Body of pancreas (tissue), 4 donors: ENCODE measurements at regions not wholly inside any gene's neighbourhood (a gene's known extent, or its start where the extent isn't known, plus 50 kb on each side); places are given as distances from the start of the nearest gene placed in this dataset.

Experiments
- ATAC-seq: fragments of 150-250 bp; one replicate; pipeline ENCODE4 v1.9.1; 2016
- DNase-seq, 4 donors: peaks; one replicate each; pipeline ENCODE4 v3.0.0-alpha.2; 2019
- H3K27ac ChIP-seq, 4 donors: fragments of 200-600 bp; sonication (generic); 1 replicate in 3 of 4; 2 replicates in 1 of 4; pipeline versions ENCODE4 v1.5.1 to v1.6.1; 2016 to 2019; ENCODE audit warnings: mild to moderate bottlenecking in 1 of 4, mixed read lengths in 1 of 4, moderate library complexity in 1 of 4
- H3K27me3 ChIP-seq, 2 donors: fragments of 200-600 bp; sonication (generic); one replicate each; pipeline ENCODE4 v1.6.0; 2016; ENCODE audit warnings: mild to moderate bottlenecking in 1 of 2
- H3K36me3 ChIP-seq, 2 donors: fragments of 200-600 bp; sonication (generic); replicated peaks in 1 of 2; 2 replicates each; pipeline ENCODE4 v1.5.1; 2016; ENCODE audit warnings: low read depth in 2 of 2; ENCODE audit not compliant: insufficient read depth in 1 of 2
- H3K4me1 ChIP-seq: fragments of 200-600 bp; sonication (generic); one replicate; pipeline ENCODE4 v1.6.0; 2016
- H3K4me3 ChIP-seq, 2 donors: fragments of 200-600 bp; sonication (generic); 1 replicate in 1 of 2; 2 replicates in 1 of 2; pipeline ENCODE4 v1.5.1; 2016 to 2019
- H3K9me3 ChIP-seq, 3 donors: fragments of 200-600 bp; sonication (generic); 1 replicate in 2 of 3; 2 replicates in 1 of 3; pipeline ENCODE4 v1.5.1; 2016
- CTCF ChIP-seq, 7 experiments: fragments of 450-650 bp in 4 of 7; fragments of 200-600 bp in 3 of 7; sonication (generic) in 3 of 7; IDR thresholded peaks; one replicate each; pipeline ENCODE4 v1.5.1; 2016 to 2019; ENCODE audit warnings: antibody characterized with exemption in 7 of 7
- POLR2A ChIP-seq, 3 donors: fragments of 450-650 bp; IDR thresholded peaks; one replicate each; pipeline ENCODE4 v1.6.1; 2016; ENCODE audit warnings: antibody characterized with exemption in 3 of 3, mild to moderate bottlenecking in 2 of 3
- WGBS, 2 donors: methylation state at CpG; one replicate each; pipeline ENCODE4 v1.1.5; 2017; 5-methylcytosine and 5-hydroxymethylcytosine counted together
- intact Hi-C: fragments of 100-400 bp; cut with DNase I; formaldehyde crosslinking; loops from one replicate; pipeline ENCODE4 v1.15.1; 2023

DNA sequence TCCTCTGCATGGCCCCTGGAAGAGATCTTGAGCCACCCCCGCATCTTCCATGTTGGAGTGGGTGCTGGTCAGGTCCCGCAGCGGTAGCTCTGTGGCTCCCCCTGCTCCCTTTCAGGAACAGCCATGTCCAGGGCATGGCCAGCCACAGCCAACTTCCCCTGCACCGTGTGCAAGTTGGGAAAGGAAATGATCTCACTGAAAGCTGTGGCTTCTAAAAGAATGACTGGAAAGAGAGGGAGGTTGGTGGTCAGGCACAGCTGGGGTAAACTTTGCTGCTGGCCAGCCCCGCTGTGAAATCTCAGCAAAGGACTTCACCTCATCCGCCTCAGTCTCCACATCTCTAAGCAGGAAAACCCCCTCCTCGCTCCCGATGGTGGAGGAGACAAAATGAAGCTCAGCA, 153.6 kb upstream of the CST7 start:
- 69 to 72% methylated on average over 8 of the region's 8 CpGs for WGBS, 2 donors
- TF ChIP-seq CTCF (IDR thresholded peaks at IDR 0.05) (no peak), POLR2A (IDR thresholded peaks at IDR 0.05) (no peak)
- intact Hi-C loops: no loop called here
- no peaks in the 10 kb centered on the region for H3K27me3 ChIP-seq
- no peaks in the 10 kb centered on the region for H3K9me3 ChIP-seq
- ATAC-seq (no peak), DNase-seq (no peak)
- no peak overlapping the region for H3K27ac ChIP-seq
- no peaks in the 10 kb centered on the region for H3K36me3 ChIP-seq
- no peaks in the 10 kb centered on the region for H3K4me1 ChIP-seq
- H3K4me3 ChIP-seq: no peak overlapping the region

DNA sequence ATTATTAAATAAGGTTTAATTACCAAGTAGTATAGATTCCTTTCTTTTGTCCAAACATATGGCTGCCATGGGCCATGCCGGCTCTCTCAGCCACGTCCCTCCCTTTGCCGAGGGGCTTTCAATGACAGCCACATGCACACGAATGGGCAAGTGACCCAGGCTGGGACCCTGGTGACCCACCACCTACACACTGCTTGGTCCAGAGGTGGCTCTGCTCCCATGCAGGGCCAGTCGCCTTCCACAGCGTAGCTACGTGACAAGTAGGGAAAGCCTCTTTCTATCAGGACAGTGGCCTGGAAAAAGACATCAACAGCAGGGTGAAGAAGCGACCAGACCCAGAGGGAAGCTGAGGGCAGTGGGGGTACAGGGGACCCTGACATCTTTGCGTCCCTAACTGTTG, 152.8 kb upstream of the CST7 start:
- no peak overlapping the region for H3K4me3 ChIP-seq
- intact Hi-C loops: no loop called here
- H3K4me1 ChIP-seq: no peaks in the 10 kb centered on the region
- no peaks in the 10 kb centered on the region for H3K36me3 ChIP-seq
- H3K9me3 ChIP-seq: no peaks in the 10 kb centered on the region
- 79 to 86% methylated on average over 8 to 9 of the region's 9 CpGs for WGBS, 2 donors
- ATAC-seq (no peak), DNase-seq (no peak)
- no peaks in the 10 kb centered on the region for H3K27me3 ChIP-seq
- no peak overlapping the region for H3K27ac ChIP-seq
- no peak for TF ChIP-seq CTCF (IDR thresholded peaks at IDR 0.05)
- TF ChIP-seq POLR2A (IDR thresholded peaks at IDR 0.05): no peak

GRCh38 chr20:24797113-24797512, 152.0 kb upstream of the CST7 start:
- Histone ChIP-seq H3K36me3 (no peaks in the 10 kb centered on the region), H3K27ac (no peak overlapping the region), H3K4me3 (no peak overlapping the region), H3K27me3 (no peaks in the 10 kb centered on the region), H3K4me1 (no peaks in the 10 kb centered on the region), H3K9me3 (no peaks in the 10 kb centered on the region)
- DNase-seq (no peak), ATAC-seq (no peak)
- intact Hi-C loops: no loop called here
- 59 to 61% methylated on average over 6 of the region's 6 CpGs for whole genome bisulfite sequencing, 2 donors
- TF ChIP-seq POLR2A (IDR thresholded peaks at IDR 0.05) (no peak), CTCF (IDR thresholded peaks at IDR 0.05) (no peak)

DNA sequence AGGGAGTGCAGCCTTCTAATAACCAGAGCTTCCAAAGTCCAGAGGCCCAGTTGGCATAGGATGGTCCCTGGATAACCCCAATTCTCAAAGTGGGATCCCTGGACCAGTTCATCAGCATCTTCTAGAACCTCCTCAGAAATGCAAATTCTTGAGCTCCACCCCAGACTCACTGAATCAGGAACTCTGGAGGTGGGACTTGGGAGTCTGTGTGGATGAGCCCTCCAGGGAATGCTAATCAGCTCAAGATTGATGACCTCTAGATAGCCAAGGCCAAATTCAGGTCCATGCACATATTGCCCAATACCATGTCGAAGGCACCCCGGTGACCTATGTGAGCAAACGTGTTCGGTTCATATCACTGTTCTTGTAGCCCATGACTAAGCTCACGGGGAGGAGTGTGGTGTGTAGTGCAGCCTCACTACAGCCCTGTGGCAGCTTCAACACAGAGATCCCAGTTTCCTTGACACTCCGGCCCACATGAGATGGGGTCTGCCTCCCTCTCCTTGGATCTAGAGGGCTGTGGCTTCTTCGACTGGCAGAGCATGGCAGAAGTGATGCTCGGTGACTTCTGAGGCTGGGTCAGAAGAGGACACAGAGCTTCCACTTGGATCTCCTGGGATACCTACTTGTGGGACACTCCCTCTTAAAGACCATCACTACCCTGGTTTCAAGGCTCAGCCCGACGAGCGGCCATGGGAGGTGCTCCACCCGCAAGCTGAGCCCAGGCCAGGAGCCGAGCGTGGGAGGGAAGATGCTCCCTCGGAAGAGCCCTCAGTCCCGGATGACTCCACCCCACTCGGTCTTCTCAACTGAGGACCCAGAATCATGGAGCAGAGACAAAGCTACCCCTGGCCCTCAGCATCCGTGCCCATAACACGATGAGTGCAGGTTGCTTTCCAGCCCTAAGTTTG, 151.1 kb upstream of the CST7 start:
- Histone ChIP-seq H3K27me3 (no peaks in the 10 kb centered on the region), H3K27ac (no peak overlapping the region), H3K4me1 (no peaks in the 10 kb centered on the region), H3K4me3 (no peak overlapping the region), H3K9me3 (no peaks in the 10 kb centered on the region), H3K36me3 (no peaks in the 10 kb centered on the region)
- no peak for DNase-seq
- 58 to 76% methylated on average over 12 to 19 of the region's 19 CpGs for WGBS, 2 donors
- intact Hi-C loops: no loop called here
- no peak for TF ChIP-seq CTCF (IDR thresholded peaks at IDR 0.05)
- TF ChIP-seq POLR2A (IDR thresholded peaks at IDR 0.05): no peak
- no peak for ATAC-seq
